ENCODE measurements at regions not wholly inside any gene's neighbourhood (a gene's known extent, or its start where the extent isn't known, plus 50 kb on each side); places are given as distances from the start of the nearest gene placed in this dataset.

GRCh38 chrX:25968920-25969319 lies 169.2 kb upstream of the MAGEB18 start:
- ATAC-seq, result no peak
- no peaks in the 10 kb centered on the region for H3K4me1 Mint-ChIP-seq (ENCODE audit: low read depth)
- no peaks in the 10 kb centered on the region for H3K27me3 Mint-ChIP-seq
- no peak overlapping the region for H3K4me3 Mint-ChIP-seq
- no peaks in the 10 kb centered on the region for H3K36me3 Mint-ChIP-seq (ENCODE audit: low read depth)
- ChIA-PET POLR2A (no interaction called here), CTCF (no interaction called here)
- TF ChIP-seq CTCF (IDR thresholded peaks at IDR 0.05), result no peak
- intact Hi-C loops (cut with micrococcal nuclease), result no loop called here
- H3K27ac Mint-ChIP-seq, result no peak overlapping the region
- DNase-seq, result peak; percentile 13
- no peaks in the 10 kb centered on the region for H3K9me3 Mint-ChIP-seq

GRCh38 chrX:25976683-25977310 lies 161.3 kb upstream of the MAGEB18 start:
- TF ChIP-seq CTCF (IDR thresholded peaks at IDR 0.05), result no peak
- DNase-seq (no peak), ATAC-seq (no peak)
- ChIA-PET POLR2A (no interaction called here), CTCF (no interaction called here)
- H3K27me3 Mint-ChIP-seq, result no peaks in the 10 kb centered on the region
- no peaks in the 10 kb centered on the region for H3K4me1 Mint-ChIP-seq (ENCODE audit: low read depth)
- H3K4me3 Mint-ChIP-seq, result no peak overlapping the region
- H3K9me3 Mint-ChIP-seq, result peaks cover 7% of the 10 kb centered on the region
- intact Hi-C loops (cut with micrococcal nuclease), result no loop called here
- H3K27ac Mint-ChIP-seq, result no peak overlapping the region
- no peaks in the 10 kb centered on the region for H3K36me3 Mint-ChIP-seq (ENCODE audit: low read depth)

- H3K27me3 Mint-ChIP-seq, result no peaks in the 10 kb centered on the region
- CTCF ChIA-PET, result no interaction called here
- TF ChIP-seq CTCF (IDR thresholded peaks at IDR 0.05), result no peak
- H3K27ac Mint-ChIP-seq, result no peak overlapping the region
- H3K4me3 Mint-ChIP-seq, result no peak overlapping the region
- no peaks in the 10 kb centered on the region for H3K4me1 Mint-ChIP-seq (ENCODE audit: low read depth)
- no peaks in the 10 kb centered on the region for H3K36me3 Mint-ChIP-seq (ENCODE audit: low read depth)
- no peaks in the 10 kb centered on the region for H3K9me3 Mint-ChIP-seq
- intact Hi-C loops (cut with micrococcal nuclease), result no loop called here
- ATAC-seq (no peak), DNase-seq (no peak)
- POLR2A ChIA-PET, result no interaction called here
These were observed 139.5 kb upstream of the MAGEB18 start for GRCh38 chrX:25998687-25999086.

- peaks cover 3% of the 10 kb centered on the region for H3K9me3 Mint-ChIP-seq
- H3K36me3 Mint-ChIP-seq (ENCODE audit: low read depth), result no peaks in the 10 kb centered on the region
- intact Hi-C loops (cut with micrococcal nuclease), result no loop called here
- ChIA-PET CTCF (no interaction called here), POLR2A (no interaction called here)
- no peaks in the 10 kb centered on the region for H3K4me1 Mint-ChIP-seq (ENCODE audit: low read depth)
- ATAC-seq (no peak), DNase-seq (no peak)
- no peak overlapping the region for H3K4me3 Mint-ChIP-seq
- TF ChIP-seq CTCF (IDR thresholded peaks at IDR 0.05), result no peak
- no peaks in the 10 kb centered on the region for H3K27me3 Mint-ChIP-seq
- H3K27ac Mint-ChIP-seq, result no peak overlapping the region
These were observed 130.7 kb upstream of the MAGEB18 start for GRCh38 chrX:26007462-26007861.

GRCh38 chrX:26008042-26008441 lies 130.1 kb upstream of the MAGEB18 start:
- H3K4me3 Mint-ChIP-seq, result no peak overlapping the region
- CTCF ChIA-PET, result no interaction called here
- H3K27me3 Mint-ChIP-seq, result no peaks in the 10 kb centered on the region
- no peaks in the 10 kb centered on the region for H3K4me1 Mint-ChIP-seq (ENCODE audit: low read depth)
- no peak overlapping the region for H3K27ac Mint-ChIP-seq
- H3K36me3 Mint-ChIP-seq (ENCODE audit: low read depth), result no peaks in the 10 kb centered on the region
- no peak for TF ChIP-seq CTCF (IDR thresholded peaks at IDR 0.05)
- ATAC-seq (no peak), DNase-seq (no peak)
- peaks cover 3% of the 10 kb centered on the region for H3K9me3 Mint-ChIP-seq
- intact Hi-C loops (cut with micrococcal nuclease), result no loop called here
- POLR2A ChIA-PET, result no interaction called here
